Left ventricle myocardium superior (tissue), 1 donor: ENCODE measurements at regions not wholly inside any gene's neighbourhood (a gene's known extent, or its start where the extent isn't known, plus 50 kb on each side); places are given as distances from the start of the nearest gene placed in this dataset.
A peak's percentile ranks its signal among the peaks of the same experiment; 100 is the strongest.

ENCODE experiments used
- ATAC-seq: fragments of 200-7000 bp; cut with Tn5 transposase; one replicate; pipeline ENCODE4 v1.9.1; 2020; ENCODE audit warnings: mild to moderate bottlenecking, moderate library complexity
- DNase-seq: peaks from one replicate; pipeline ENCODE4 v3.0.0-alpha.2; 2020
- intact Hi-C: fragments of 100-400 bp; cut with micrococcal nuclease; formaldehyde crosslinking; loops from one replicate; pipeline ENCODE4 v1.11.0; 2022
- donor health status: DM: no; HTN: yes; CAD: no; lungs with severe emphysema.

- ATAC-seq (peak; percentile 61), DNase-seq (no peak)
- intact Hi-C loops = no loop called here
These were observed 682.7 kb upstream of the RAB6C start for GRCh38 chr2:129296806-129297205.

- intact Hi-C loops = no loop called here
- ATAC-seq (no peak), DNase-seq (no peak)
These were observed 682.0 kb upstream of the RAB6C start for GRCh38 chr2:129297430-129297829.

GRCh38 chr2:129299338-129299737, 680.1 kb upstream of the RAB6C start:
- no peak for ATAC-seq
- intact Hi-C loops = no loop called here

GRCh38 chr2:129299756-129300155, 679.7 kb upstream of the RAB6C start:
- no peak for DNase-seq
- ATAC-seq = no peak
- intact Hi-C loops = no loop called here

More at GRCh38 chr2:129299338-129299737, 680.1 kb upstream of the RAB6C start:
- DNase-seq = no peak

GRCh38 chr2:129300456-129300855, 679.0 kb upstream of the RAB6C start:
- ATAC-seq (no peak), DNase-seq (no peak)

GRCh38 chr2:129301431-129301913, 678.0 kb upstream of the RAB6C start:
- ATAC-seq (peak; percentile 83), DNase-seq (no peak)
- intact Hi-C loops = no loop called here

More at GRCh38 chr2:129300456-129300855, 679.0 kb upstream of the RAB6C start:
- intact Hi-C loops = no loop called here

GRCh38 chr2:129302106-129302505, 677.4 kb upstream of the RAB6C start:
- ATAC-seq (peak; percentile 15), DNase-seq (no peak)
- intact Hi-C loops = no loop called here

- no peak for DNase-seq
- intact Hi-C loops = no loop called here
- ATAC-seq = no peak
These were observed 676.8 kb upstream of the RAB6C start for GRCh38 chr2:129302561-129303183.

- ATAC-seq = no peak
- DNase-seq = no peak
- intact Hi-C loops = no loop called here
These were observed 665.3 kb upstream of the RAB6C start for GRCh38 chr2:129314120-129314519.

- no peak for ATAC-seq
- intact Hi-C loops = no loop called here
These were observed 660.7 kb upstream of the RAB6C start for GRCh38 chr2:129318581-129319421.

GRCh38 chr2:129319422-129319717, 660.1 kb upstream of the RAB6C start:
- ATAC-seq (no peak), DNase-seq (no peak)
- intact Hi-C loops = no loop called here

More at GRCh38 chr2:129318581-129319421, 660.7 kb upstream of the RAB6C start:
- DNase-seq = no peak

GRCh38 chr2:129320288-129320687, 659.2 kb upstream of the RAB6C start:
- no peak for ATAC-seq
- no peak for DNase-seq
- intact Hi-C loops = no loop called here

- DNase-seq (no peak), ATAC-seq (no peak)
- intact Hi-C loops = no loop called here
These were observed 655.1 kb upstream of the RAB6C start for GRCh38 chr2:129324349-129324748.

- ATAC-seq (no peak), DNase-seq (no peak)
- intact Hi-C loops = no loop called here
These were observed 654.3 kb upstream of the RAB6C start for GRCh38 chr2:129325151-129325550.

- DNase-seq (no peak), ATAC-seq (no peak)
- intact Hi-C loops = no loop called here
These were observed 649.9 kb upstream of the RAB6C start for GRCh38 chr2:129329574-129329973.

GRCh38 chr2:129330504-129330903, 649.0 kb upstream of the RAB6C start:
- no peak for DNase-seq
- no peak for ATAC-seq
- intact Hi-C loops = no loop called here

- intact Hi-C loops = no loop called here
These were observed 647.8 kb upstream of the RAB6C start for GRCh38 chr2:129331638-129332037.

GRCh38 chr2:129334128-129334527, 645.3 kb upstream of the RAB6C start:
- DNase-seq (no peak), ATAC-seq (no peak)
- intact Hi-C loops = no loop called here

More at GRCh38 chr2:129331638-129332037, 647.8 kb upstream of the RAB6C start:
- ATAC-seq (no peak), DNase-seq (no peak)

- DNase-seq (peak; percentile 74), ATAC-seq (peak; percentile 99)
- intact Hi-C loops = no loop called here
These were observed 644.6 kb upstream of the RAB6C start for GRCh38 chr2:129334696-129335410.

GRCh38 chr2:129336276-129336675, 643.2 kb upstream of the RAB6C start:
- ATAC-seq (no peak), DNase-seq (no peak)
- intact Hi-C loops = no loop called here
